ENCODE measurements at regions not wholly inside any gene's neighbourhood (a gene's known extent, or its start where the extent isn't known, plus 50 kb on each side); places are given as distances from the start of the nearest gene placed in this dataset.
"Not testable (repeated sequence)": the region's sequence is repeated elsewhere in the genome, so short reads cannot be mapped to it uniquely, and the experiment has no call there.

GRCh38 chr11:71127806-71128205 is 124.6 kb downstream of the SHANK2 start:
- no peak for DNase-seq (ENCODE audit: low spot score)

GRCh38 chr11:71126401-71126800 is 126.0 kb downstream of the SHANK2 start:
- DNase-seq (ENCODE audit: low spot score) = not testable (repeated sequence)

- no peak for DNase-seq (ENCODE audit: low spot score)
These were observed 127.2 kb downstream of the SHANK2 start for GRCh38 chr11:71125150-71125549.

GRCh38 chr11:71124127-71124526 is 128.2 kb downstream of the SHANK2 start:
- no peak for DNase-seq (ENCODE audit: low spot score)

- peak; percentile 20 for DNase-seq (ENCODE audit: low spot score)
These were observed 131.9 kb downstream of the SHANK2 start for GRCh38 chr11:71120471-71120896.

- DNase-seq (ENCODE audit: low spot score) = no peak
These were observed 132.6 kb downstream of the SHANK2 start for GRCh38 chr11:71119656-71120269.

- DNase-seq (ENCODE audit: low spot score) = no peak
These were observed 133.6 kb downstream of the SHANK2 start for GRCh38 chr11:71118671-71119250.

- DNase-seq (ENCODE audit: low spot score) = no peak
These were observed 135.1 kb downstream of the SHANK2 start for GRCh38 chr11:71117311-71117710.

- no peak for DNase-seq (ENCODE audit: low spot score)
These were observed 135.7 kb downstream of the SHANK2 start for GRCh38 chr11:71116693-71117040.

GRCh38 chr11:71115770-71116692 is 136.3 kb downstream of the SHANK2 start:
- DNase-seq (ENCODE audit: low spot score) = no peak

GRCh38 chr11:71114124-71114851 is 138.1 kb downstream of the SHANK2 start:
- no peak for DNase-seq (ENCODE audit: low spot score)

GRCh38 chr11:71112990-71113389 is 139.4 kb downstream of the SHANK2 start:
- no peak for DNase-seq (ENCODE audit: low spot score)

GRCh38 chr11:71112454-71112853 is 139.9 kb downstream of the SHANK2 start:
- DNase-seq (ENCODE audit: low spot score) = no peak

GRCh38 chr11:71109586-71109985 is 142.8 kb downstream of the SHANK2 start:
- no peak for DNase-seq (ENCODE audit: low spot score)

GRCh38 chr11:71109186-71109585 is 143.2 kb downstream of the SHANK2 start:
- no peak for DNase-seq (ENCODE audit: low spot score)

GRCh38 chr11:71108013-71108865 is 144.1 kb downstream of the SHANK2 start:
- DNase-seq (ENCODE audit: low spot score) = no peak

GRCh38 chr11:71106671-71107070 is 145.7 kb downstream of the SHANK2 start:
- DNase-seq (ENCODE audit: low spot score) = no peak

- no peak for DNase-seq (ENCODE audit: low spot score)
These were observed 149.1 kb downstream of the SHANK2 start for GRCh38 chr11:71103266-71103665.

GRCh38 chr11:71102251-71102995 is 150.0 kb downstream of the SHANK2 start:
- DNase-seq (ENCODE audit: low spot score) = no peak

GRCh38 chr11:71101606-71102005 is 150.8 kb downstream of the SHANK2 start:
- no peak for DNase-seq (ENCODE audit: low spot score)
